ENCODE measurements at regions not wholly inside any gene's neighbourhood (a gene's known extent, or its start where the extent isn't known, plus 50 kb on each side); places are given as distances from the start of the nearest gene placed in this dataset.

DNA sequence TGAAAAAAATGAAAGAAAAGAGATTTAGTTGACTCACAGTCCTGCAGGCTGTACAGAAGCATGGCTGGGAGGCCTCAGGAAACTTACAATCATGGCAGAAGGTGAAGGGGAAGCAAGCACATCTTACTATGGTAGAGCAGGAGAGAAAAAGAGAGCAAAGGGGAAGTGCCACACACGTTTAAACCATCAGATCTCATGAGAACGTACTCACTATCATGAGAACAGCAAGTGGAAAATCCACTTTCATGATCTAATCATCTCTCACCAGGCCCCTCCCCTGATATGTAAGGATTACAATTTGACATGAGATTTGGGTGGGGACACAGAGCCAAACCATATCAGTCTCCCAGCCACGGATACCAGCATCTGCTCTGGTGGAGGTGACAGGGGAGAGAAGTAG is 50.8 kb upstream of the CPOX start:
- Histone ChIP-seq H3K4me3 (no peak overlapping the region), H3K36me3 (no peaks in the 10 kb centered on the region), H3K27ac (no peak overlapping the region), H3K4me1 (no peaks in the 10 kb centered on the region), H3K9me3 (peaks cover 0 to 5% (median 0%) of the 10 kb centered on the region in 11 donors), H3K27me3 (no peaks in the 10 kb centered on the region)
- intact Hi-C loops (cut with DNase I): no loop called here
- ATAC-seq (no peak), DNase-seq (no peak)
- WGBS, 2 donors: 78 to 79% methylated on average over 3 of the region's 3 CpGs
- TF ChIP-seq, protein P1, sequence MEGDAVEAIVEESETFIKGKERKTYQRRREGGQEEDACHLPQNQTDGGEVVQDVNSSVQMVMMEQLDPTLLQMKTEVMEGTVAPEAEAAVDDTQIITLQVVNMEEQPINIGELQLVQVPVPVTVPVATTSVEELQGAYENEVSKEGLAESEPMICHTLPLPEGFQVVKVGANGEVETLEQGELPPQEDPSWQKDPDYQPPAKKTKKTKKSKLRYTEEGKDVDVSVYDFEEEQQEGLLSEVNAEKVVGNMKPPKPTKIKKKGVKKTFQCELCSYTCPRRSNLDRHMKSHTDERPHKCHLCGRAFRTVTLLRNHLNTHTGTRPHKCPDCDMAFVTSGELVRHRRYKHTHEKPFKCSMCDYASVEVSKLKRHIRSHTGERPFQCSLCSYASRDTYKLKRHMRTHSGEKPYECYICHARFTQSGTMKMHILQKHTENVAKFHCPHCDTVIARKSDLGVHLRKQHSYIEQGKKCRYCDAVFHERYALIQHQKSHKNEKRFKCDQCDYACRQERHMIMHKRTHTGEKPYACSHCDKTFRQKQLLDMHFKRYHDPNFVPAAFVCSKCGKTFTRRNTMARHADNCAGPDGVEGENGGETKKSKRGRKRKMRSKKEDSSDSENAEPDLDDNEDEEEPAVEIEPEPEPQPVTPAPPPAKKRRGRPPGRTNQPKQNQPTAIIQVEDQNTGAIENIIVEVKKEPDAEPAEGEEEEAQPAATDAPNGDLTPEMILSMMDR (IDR thresholded peaks at IDR 0.05): no peak

DNA sequence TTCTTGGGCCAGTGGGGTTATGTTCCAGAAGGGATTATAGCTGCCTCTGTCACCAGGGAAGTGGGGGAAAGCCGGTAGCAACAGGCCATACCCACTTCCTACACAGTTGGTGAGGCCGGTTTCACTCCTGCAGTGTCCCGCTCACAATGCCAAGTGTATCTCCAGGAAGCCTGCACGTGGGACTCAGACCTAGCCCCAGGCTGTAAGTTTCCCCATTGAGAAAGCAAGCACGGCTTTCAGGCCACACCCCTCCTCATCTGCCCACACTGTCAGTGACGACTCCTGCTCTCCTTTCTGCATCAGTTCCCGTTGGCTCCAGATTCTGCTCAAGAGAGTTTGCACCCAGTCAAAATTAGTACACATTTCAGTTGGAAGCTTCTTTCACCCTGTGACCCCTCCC is 51.6 kb upstream of the CPOX start:
- H3K27me3 ChIP-seq: no peaks in the 10 kb centered on the region
- no peaks in the 10 kb centered on the region for H3K36me3 ChIP-seq
- H3K9me3 ChIP-seq: no peaks in the 10 kb centered on the region
- no peak overlapping the region for H3K27ac ChIP-seq
- 68 to 78% methylated on average over 7 of the region's 7 CpGs for WGBS, 2 donors
- intact Hi-C loops (cut with DNase I): no loop called here
- DNase-seq (no peak), ATAC-seq (no peak)
- TF ChIP-seq, protein P1 (IDR thresholded peaks at IDR 0.05): no peak
- H3K4me3 ChIP-seq: no peak overlapping the region
- no peaks in the 10 kb centered on the region for H3K4me1 ChIP-seq

DNA sequence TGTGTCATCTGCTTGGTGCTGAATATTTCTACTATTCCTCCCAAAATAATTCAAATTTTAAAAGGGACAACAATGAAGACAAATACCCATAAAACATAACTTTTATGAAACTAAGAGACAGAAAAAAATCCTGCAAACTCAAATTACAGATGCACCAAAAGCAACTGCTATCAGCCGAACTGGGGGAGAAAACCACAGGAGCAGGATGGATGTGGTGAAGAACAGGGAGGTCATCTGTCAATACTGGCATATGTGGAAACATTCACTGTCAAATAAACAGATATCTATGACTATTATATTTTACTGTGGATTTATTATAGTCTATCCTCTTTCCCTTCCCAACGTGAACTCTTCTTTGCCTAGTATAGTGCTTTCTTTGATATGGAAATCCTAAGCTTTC is 53.3 kb upstream of the CPOX start:
- H3K27ac ChIP-seq: no peak overlapping the region
- DNase-seq (no peak), ATAC-seq (no peak)
- WGBS, 2 donors: 78 to 83% methylated on average over 2 of the region's 2 CpGs
- no peaks in the 10 kb centered on the region for H3K36me3 ChIP-seq
- H3K9me3 ChIP-seq: no peaks in the 10 kb centered on the region
- no peak overlapping the region for H3K4me3 ChIP-seq
- intact Hi-C loops (cut with DNase I): no loop called here
- H3K27me3 ChIP-seq: no peaks in the 10 kb centered on the region
- TF ChIP-seq, protein P1 (IDR thresholded peaks at IDR 0.05): no peak
- peaks cover 0 to 5% (median 0%) of the 10 kb centered on the region in 9 donors for H3K4me1 ChIP-seq

DNA sequence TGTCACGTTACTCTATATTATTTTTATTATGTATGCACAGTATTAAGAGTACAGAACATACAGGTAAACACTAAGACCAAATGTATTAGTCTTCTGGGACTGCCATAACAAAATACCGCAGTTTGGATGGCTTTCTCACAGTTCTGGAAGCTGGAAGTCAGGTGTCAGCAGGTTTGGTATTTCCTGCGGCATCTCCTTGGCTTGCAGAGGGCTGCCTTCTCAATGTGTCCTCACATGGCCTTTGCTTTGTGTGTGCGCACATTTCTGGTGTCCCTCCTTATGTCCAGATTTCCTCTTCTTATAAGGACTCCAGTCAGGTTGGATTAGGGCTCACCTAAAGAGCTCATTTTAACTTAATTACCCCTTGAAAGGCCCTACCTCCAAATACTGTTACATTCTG is 53.8 kb upstream of the CPOX start:
- Histone ChIP-seq H3K36me3 (no peaks in the 10 kb centered on the region), H3K4me1 (peaks cover 0 to 5% (median 0%) of the 10 kb centered on the region in 9 donors), H3K9me3 (no peaks in the 10 kb centered on the region), H3K4me3 (no peak overlapping the region), H3K27ac (no peak overlapping the region), H3K27me3 (no peaks in the 10 kb centered on the region)
- intact Hi-C loops (cut with DNase I): no loop called here
- 79 to 89% methylated on average over 4 of the region's 4 CpGs for WGBS, 2 donors
- DNase-seq (no peak), ATAC-seq (no peak)
- TF ChIP-seq, protein P1 (IDR thresholded peaks at IDR 0.05): no peak

Measured in heart right ventricle (tissue), 16 donors.